CD14-positive monocyte (primary cell): ENCODE measurements at regions not wholly inside any gene's neighbourhood (a gene's known extent, or its start where the extent isn't known, plus 50 kb on each side); places are given as distances from the start of the nearest gene placed in this dataset.

ENCODE experiments used
- DNase-seq, 3 donors: peaks; one replicate each; pipeline ENCODE4 v3.0.0-alpha.2; 2011 to 2022
- H2AFZ ChIP-seq: 2 replicates; pipeline ENCODE4 v1.6.0; 2012; ENCODE audit warnings: mild to moderate bottlenecking, low read depth, low read length, inconsistent platforms; ENCODE audit not compliant: insufficient read depth, poor library complexity, severe bottlenecking
- H3K27ac ChIP-seq, 2 donors: 1 replicate in 1 of 2; 2 replicates in 1 of 2; pipeline ENCODE4 v1.5.1; 2012 to 2013; ENCODE audit warnings: low read length in 2 of 2, control low read depth in 1 of 2, inconsistent platforms in 1 of 2, low read depth in 1 of 2, mild to moderate bottlenecking in 1 of 2
- H3K27me3 ChIP-seq, 2 donors: one replicate each; pipeline versions ENCODE4 v1.6.0 to v1.6.1; 2011 to 2013; ENCODE audit warnings: low read length in 2 of 2; ENCODE audit not compliant: control insufficient read depth in 2 of 2, insufficient read depth in 2 of 2
- H3K36me3 ChIP-seq, 2 donors: replicated peaks in 1 of 2; 1 replicate in 1 of 2; 2 replicates in 1 of 2; pipeline versions ENCODE4 v1.5.1 to v1.6.1; 2012 to 2013; ENCODE audit warnings: low read length in 2 of 2, control low read depth in 1 of 2, inconsistent platforms in 1 of 2, mild to moderate bottlenecking in 1 of 2; ENCODE audit not compliant: insufficient read depth in 2 of 2, control insufficient read depth in 1 of 2
- H3K4me1 ChIP-seq, 2 donors: 1 replicate in 1 of 2; 2 replicates in 1 of 2; pipeline versions ENCODE4 v1.5.1 to v1.6.1; 2012 to 2013; ENCODE audit warnings: low read length in 2 of 2, control low read depth in 1 of 2, inconsistent platforms in 1 of 2, mild to moderate bottlenecking in 1 of 2, moderate library complexity in 1 of 2; ENCODE audit not compliant: insufficient read depth in 2 of 2, control insufficient read depth in 1 of 2
- H3K4me2 ChIP-seq: replicated peaks from 2 replicates; pipeline ENCODE3; 2012; ENCODE audit warnings: low read length, moderate library complexity, mild to moderate bottlenecking; ENCODE audit not compliant: poor library complexity, severe bottlenecking; ENCODE audit errors: extremely low read depth
- H3K4me3 ChIP-seq, 3 experiments: fragments of 200-600 bp in 1 of 3; sonication (generic) in 1 of 3; replicated peaks in 1 of 3; 1 replicate in 2 of 3; 2 replicates in 1 of 3; pipeline ENCODE4 v1.5.1; 2011 to 2013; ENCODE audit warnings: low read length in 3 of 3, mild to moderate bottlenecking in 3 of 3, control low read depth in 2 of 3, low read depth in 2 of 3, inconsistent platforms in 1 of 3, moderate library complexity in 1 of 3
- H3K79me2 ChIP-seq: 2 replicates; pipeline ENCODE4 v1.6.0; 2012; ENCODE audit warnings: mild to moderate bottlenecking, control low read depth, inconsistent platforms, low read length, moderate library complexity; ENCODE audit not compliant: insufficient read depth
- H3K9ac ChIP-seq: 2 replicates; pipeline ENCODE4 v1.6.0; 2017; ENCODE audit warnings: low read length, mild to moderate bottlenecking; ENCODE audit not compliant: insufficient read depth, poor library complexity, severe bottlenecking
- H3K9me3 ChIP-seq, 2 donors: replicated peaks in 1 of 2; 1 replicate in 1 of 2; 2 replicates in 1 of 2; pipeline versions ENCODE4 v1.5.1 to v1.6.1; 2012 to 2013; ENCODE audit warnings: low read length in 2 of 2, control low read depth in 1 of 2; ENCODE audit not compliant: control insufficient read depth in 1 of 2, insufficient read depth in 1 of 2
- H4K20me1 ChIP-seq: 2 replicates; pipeline ENCODE4 v1.6.0; 2012; ENCODE audit warnings: mild to moderate bottlenecking, low read length, control low read depth, moderate library complexity; ENCODE audit not compliant: insufficient read depth
- H3K27ac Mint-ChIP-seq, 7 donors: one replicate each; pipeline ENCODE4 v1.8.0; 2020; ENCODE audit warnings: mild to moderate bottlenecking in 7 of 7, mixed read lengths in 7 of 7, moderate library complexity in 6 of 7, inconsistent platforms in 2 of 7
- H3K27me3 Mint-ChIP-seq, 3 donors: one replicate each; pipeline ENCODE4 v1.8.0; 2021 to 2022; ENCODE audit warnings: low read depth in 3 of 3, mild to moderate bottlenecking in 3 of 3, mixed read lengths in 3 of 3, moderate library complexity in 3 of 3, inconsistent platforms in 1 of 3
- H3K36me3 Mint-ChIP-seq, 2 donors: one replicate each; pipeline ENCODE4 v1.8.0; 2020; ENCODE audit warnings: mixed read lengths in 2 of 2, inconsistent platforms in 1 of 2, mild to moderate bottlenecking in 1 of 2
- H3K4me1 Mint-ChIP-seq: one replicate; pipeline ENCODE4 v1.8.0; 2020; ENCODE audit warnings: mild to moderate bottlenecking, mixed read lengths
- H3K4me3 Mint-ChIP-seq, 2 donors: one replicate each; pipeline ENCODE4 v1.8.0; 2020; ENCODE audit warnings: mild to moderate bottlenecking in 2 of 2, mixed read lengths in 2 of 2, moderate library complexity in 1 of 2
- H3K9me3 Mint-ChIP-seq, 7 donors: one replicate each; pipeline ENCODE4 v1.8.0; 2020 to 2022; ENCODE audit warnings: mixed read lengths in 7 of 7, mild to moderate bottlenecking in 6 of 7, moderate library complexity in 6 of 7, inconsistent platforms in 2 of 7
- WGBS: methylation state at CpG from one replicate; pipeline ENCODE4 v1.1.5; 2013; ENCODE audit warnings: missing lambda C conversion rate; ENCODE audit not compliant: insufficient coverage; 5-methylcytosine and 5-hydroxymethylcytosine counted together
- intact Hi-C, 2 donors: fragments of 100-400 bp; cut with micrococcal nuclease; formaldehyde crosslinking; loops; one replicate each; pipeline versions ENCODE4 v1.15.0 to v1.15.1; 2023
- TF ChIP-seq, protein P1 (sequence below): fragments of 200-600 bp; IDR thresholded peaks from one replicate; pipeline ENCODE4 v1.8.0; 2022; ENCODE audit warnings: antibody characterized with exemption, mild to moderate bottlenecking

DNA sequence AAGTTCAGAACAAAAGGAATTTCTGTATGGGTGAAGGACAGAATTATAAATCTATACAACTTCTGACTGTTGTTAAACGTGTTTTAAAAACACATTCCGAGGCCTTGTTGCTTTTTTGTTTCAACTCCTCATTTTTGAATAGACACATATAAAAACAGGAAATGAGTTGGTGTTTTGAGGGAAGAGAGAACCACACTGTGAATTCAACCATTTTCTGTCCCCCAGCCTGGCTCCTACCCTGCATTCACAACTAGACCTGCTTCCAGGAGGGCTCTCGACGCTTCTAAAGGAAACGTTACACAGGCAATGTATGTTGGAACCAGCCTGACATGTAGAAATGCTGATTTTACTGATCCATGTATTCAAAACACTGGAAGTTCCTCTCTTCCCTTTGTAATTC is 76.5 kb downstream of the OR13A1 start:
- Histone ChIP-seq H3K9ac (no peak overlapping the region), H2AFZ (peak overlapping the region; percentile 50), H3K27ac (no peak overlapping the region), H3K36me3 (no peaks in the 10 kb centered on the region), H3K9me3 (no peaks in the 10 kb centered on the region), H3K4me1 (peaks cover 21 to 27% of the 10 kb centered on the region in 2 donors), H4K20me1 (no peaks in the 10 kb centered on the region), H3K27me3 (no peaks in the 10 kb centered on the region), H3K79me2 (no peaks in the 10 kb centered on the region), H3K4me2 (no peak overlapping the region), H3K4me3 (no peak overlapping the region)
- H3K9me3 Mint-ChIP-seq = no peaks in the 10 kb centered on the region
- intact Hi-C loops = no loop called here
- H3K4me1 Mint-ChIP-seq = peaks cover 41% of the 10 kb centered on the region
- no peak for DNase-seq
- WGBS = no CpG with 5 or more reads among the region's 5 CpGs
- peaks cover 0 to 4% (median 0%) of the 10 kb centered on the region in 3 donors for H3K27me3 Mint-ChIP-seq
- TF ChIP-seq, protein P1, sequence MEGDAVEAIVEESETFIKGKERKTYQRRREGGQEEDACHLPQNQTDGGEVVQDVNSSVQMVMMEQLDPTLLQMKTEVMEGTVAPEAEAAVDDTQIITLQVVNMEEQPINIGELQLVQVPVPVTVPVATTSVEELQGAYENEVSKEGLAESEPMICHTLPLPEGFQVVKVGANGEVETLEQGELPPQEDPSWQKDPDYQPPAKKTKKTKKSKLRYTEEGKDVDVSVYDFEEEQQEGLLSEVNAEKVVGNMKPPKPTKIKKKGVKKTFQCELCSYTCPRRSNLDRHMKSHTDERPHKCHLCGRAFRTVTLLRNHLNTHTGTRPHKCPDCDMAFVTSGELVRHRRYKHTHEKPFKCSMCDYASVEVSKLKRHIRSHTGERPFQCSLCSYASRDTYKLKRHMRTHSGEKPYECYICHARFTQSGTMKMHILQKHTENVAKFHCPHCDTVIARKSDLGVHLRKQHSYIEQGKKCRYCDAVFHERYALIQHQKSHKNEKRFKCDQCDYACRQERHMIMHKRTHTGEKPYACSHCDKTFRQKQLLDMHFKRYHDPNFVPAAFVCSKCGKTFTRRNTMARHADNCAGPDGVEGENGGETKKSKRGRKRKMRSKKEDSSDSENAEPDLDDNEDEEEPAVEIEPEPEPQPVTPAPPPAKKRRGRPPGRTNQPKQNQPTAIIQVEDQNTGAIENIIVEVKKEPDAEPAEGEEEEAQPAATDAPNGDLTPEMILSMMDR = no peak
- H3K4me3 Mint-ChIP-seq = no peak overlapping the region
- H3K36me3 Mint-ChIP-seq = no peaks in the 10 kb centered on the region
- H3K27ac Mint-ChIP-seq = peak overlapping the region in 2 of 7 donors; percentile 5 to 52

- Histone ChIP-seq H4K20me1 (no peaks in the 10 kb centered on the region), H3K4me1 (peaks cover 21 to 27% of the 10 kb centered on the region in 2 donors), H3K9ac (no peak overlapping the region), H3K36me3 (no peaks in the 10 kb centered on the region), H3K79me2 (no peaks in the 10 kb centered on the region), H3K27me3 (no peaks in the 10 kb centered on the region), H3K27ac (no peak overlapping the region), H3K4me3 (no peak overlapping the region), H2AFZ (peak overlapping the region; percentile 7), H3K4me2 (no peak overlapping the region), H3K9me3 (no peaks in the 10 kb centered on the region)
- H3K9me3 Mint-ChIP-seq = no peaks in the 10 kb centered on the region
- H3K27ac Mint-ChIP-seq = no peak overlapping the region
- 90% methylated on average over 6 of the region's 11 CpGs for WGBS
- intact Hi-C loops = loop anchor here in 1 of 2 donors (10.0 kb wide), 1 partner anchor 225 kb away; no protein-coding TSS in a partner anchor
- H3K4me3 Mint-ChIP-seq = no peak overlapping the region
- peaks cover 41% of the 10 kb centered on the region for H3K4me1 Mint-ChIP-seq
- H3K36me3 Mint-ChIP-seq = no peaks in the 10 kb centered on the region
- TF ChIP-seq, protein P1 = no peak
- peaks cover 0 to 4% (median 0%) of the 10 kb centered on the region in 3 donors for H3K27me3 Mint-ChIP-seq
- no peak for DNase-seq
These were observed 75.8 kb downstream of the OR13A1 start for GRCh38 chr10:45239642-45240041.
